Stomach smooth muscle (tissue), 2 donors: ENCODE measurements at regions not wholly inside any gene's neighbourhood (a gene's known extent, or its start where the extent isn't known, plus 50 kb on each side); places are given as distances from the start of the nearest gene placed in this dataset.

Experiments used
- H3K27ac ChIP-seq: one replicate; pipeline ENCODE4 v1.7.0; 2013; ENCODE audit warnings: mild to moderate bottlenecking, low read length, inconsistent platforms
- H3K27me3 ChIP-seq, 2 donors: one replicate each; pipeline ENCODE4 v1.7.0; 2013; ENCODE audit warnings: low read length in 2 of 2; ENCODE audit not compliant: insufficient read depth in 2 of 2, control insufficient read depth in 1 of 2
- H3K36me3 ChIP-seq, 2 donors: one replicate each; pipeline ENCODE4 v1.7.0; 2013; ENCODE audit warnings: low read length in 2 of 2; ENCODE audit not compliant: control insufficient read depth in 2 of 2, insufficient read depth in 2 of 2
- H3K4me1 ChIP-seq: one replicate; pipeline ENCODE4 v1.7.0; 2013; ENCODE audit warnings: low read length; ENCODE audit not compliant: control insufficient read depth, insufficient read depth
- H3K4me3 ChIP-seq, 2 donors: one replicate each; pipeline ENCODE4 v1.7.0; 2013; ENCODE audit warnings: low read length in 2 of 2
- H3K9ac ChIP-seq, 2 donors: one replicate each; pipeline ENCODE4 v1.7.0; 2013; ENCODE audit warnings: low read length in 2 of 2, mild to moderate bottlenecking in 1 of 2
- H3K9me3 ChIP-seq, 2 donors: one replicate each; pipeline ENCODE4 v1.7.0; 2013; ENCODE audit warnings: low read length in 2 of 2; ENCODE audit not compliant: control insufficient read depth in 2 of 2
- donor health status: healthy.
- donor health status: Pancreatic carcinoma.

DNA sequence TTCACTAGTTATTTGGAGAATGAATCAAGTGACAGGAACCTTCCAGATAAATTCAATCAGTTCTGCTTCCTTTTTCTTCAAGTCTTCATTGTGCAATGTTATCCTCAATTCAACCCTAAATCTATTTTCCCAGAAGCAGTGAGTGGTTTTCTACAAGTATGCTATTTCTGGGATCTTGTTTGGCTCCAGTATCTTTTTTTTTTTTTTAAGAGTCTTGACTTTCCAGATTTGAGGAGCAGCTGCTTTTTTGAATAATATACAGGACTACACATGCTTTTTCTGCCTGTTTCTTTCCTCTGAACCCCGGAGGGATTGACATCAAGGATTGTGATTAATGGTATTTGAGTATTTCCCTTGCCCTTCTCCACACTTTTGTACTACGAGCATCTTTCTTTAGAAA, 339.2 kb upstream of the JAG1 start:
- H3K36me3 ChIP-seq = no peaks in the 10 kb centered on the region
- H3K27me3 ChIP-seq = no peaks in the 10 kb centered on the region
- no peak overlapping the region for H3K27ac ChIP-seq
- no peak overlapping the region for H3K9ac ChIP-seq
- no peaks in the 10 kb centered on the region for H3K4me1 ChIP-seq
- H3K4me3 ChIP-seq = no peak overlapping the region
- H3K9me3 ChIP-seq = no peaks in the 10 kb centered on the region

- Histone ChIP-seq H3K9me3 (no peaks in the 10 kb centered on the region), H3K4me1 (no peaks in the 10 kb centered on the region), H3K27ac (no peak overlapping the region), H3K36me3 (no peaks in the 10 kb centered on the region), H3K4me3 (no peak overlapping the region), H3K9ac (no peak overlapping the region), H3K27me3 (no peaks in the 10 kb centered on the region)
Observed at GRCh38 chr20:11013801-11014200, 340.0 kb upstream of the JAG1 start.

GRCh38 chr20:11015440-11015839, 341.6 kb upstream of the JAG1 start:
- no peaks in the 10 kb centered on the region for H3K9me3 ChIP-seq
- no peak overlapping the region for H3K9ac ChIP-seq
- no peaks in the 10 kb centered on the region for H3K36me3 ChIP-seq
- H3K4me3 ChIP-seq = no peak overlapping the region
- no peaks in the 10 kb centered on the region for H3K4me1 ChIP-seq
- H3K27ac ChIP-seq = no peak overlapping the region
- no peaks in the 10 kb centered on the region for H3K27me3 ChIP-seq

DNA sequence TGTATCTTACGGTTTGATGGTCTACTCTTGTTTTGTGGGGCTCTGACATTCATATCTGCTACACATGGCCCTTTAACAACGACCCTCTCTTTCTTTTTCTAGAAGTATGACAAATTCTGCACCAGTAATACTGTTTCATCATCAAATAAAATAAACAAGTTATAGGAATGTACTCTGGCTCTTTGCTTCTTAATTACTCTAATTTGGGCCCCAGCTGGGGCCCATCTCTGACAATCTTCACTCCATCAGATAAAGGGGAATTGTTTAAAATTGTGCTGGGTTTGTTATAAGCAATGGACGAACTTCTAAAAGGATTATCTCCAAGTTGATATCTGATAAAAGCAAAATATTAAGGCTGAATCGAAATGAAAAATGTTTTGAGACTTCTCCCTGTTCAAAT, 343.6 kb upstream of the JAG1 start:
- no peaks in the 10 kb centered on the region for H3K4me1 ChIP-seq
- no peak overlapping the region for H3K27ac ChIP-seq
- no peaks in the 10 kb centered on the region for H3K36me3 ChIP-seq
- no peaks in the 10 kb centered on the region for H3K27me3 ChIP-seq
- no peak overlapping the region for H3K4me3 ChIP-seq
- no peak overlapping the region for H3K9ac ChIP-seq
- no peaks in the 10 kb centered on the region for H3K9me3 ChIP-seq

DNA sequence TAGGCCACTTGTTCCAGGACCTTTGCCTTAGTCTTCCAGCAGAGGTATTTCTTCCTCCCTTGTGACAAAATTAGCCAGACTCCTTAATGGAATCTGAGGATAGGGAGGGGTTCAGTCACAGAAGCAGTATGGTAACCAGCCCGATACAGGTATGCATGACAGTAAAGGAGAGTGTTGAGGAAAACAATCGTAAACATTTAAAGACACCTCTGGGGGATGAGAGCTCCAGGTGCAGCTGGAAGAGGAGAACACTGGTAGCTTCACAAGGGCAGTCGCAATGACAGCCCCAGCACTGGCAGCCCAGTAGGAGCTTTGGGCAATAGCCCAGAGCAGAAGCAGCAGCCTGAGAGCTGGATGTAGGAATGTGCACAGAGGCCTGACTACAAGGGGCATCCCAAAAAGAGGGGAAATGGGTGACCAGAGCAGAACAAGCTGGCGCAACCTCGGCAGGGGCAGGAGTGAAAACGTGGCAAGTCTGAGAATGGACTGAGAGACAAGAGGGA, 344.9 kb upstream of the JAG1 start:
- Histone ChIP-seq H3K36me3 (no peaks in the 10 kb centered on the region), H3K27ac (no peak overlapping the region), H3K4me3 (no peak overlapping the region)

GRCh38 chr20:11020712-11021111, 346.9 kb upstream of the JAG1 start:
- H3K4me3 ChIP-seq = no peak overlapping the region
- H3K9ac ChIP-seq = no peak overlapping the region
- H3K27me3 ChIP-seq = no peaks in the 10 kb centered on the region
- no peaks in the 10 kb centered on the region for H3K36me3 ChIP-seq
- H3K27ac ChIP-seq = no peak overlapping the region
- H3K9me3 ChIP-seq = peaks cover 0 to 5% of the 10 kb centered on the region in 2 donors
- H3K4me1 ChIP-seq = no peaks in the 10 kb centered on the region

More for the DNA sequence above, 344.9 kb upstream of the JAG1 start:
- no peaks in the 10 kb centered on the region for H3K27me3 ChIP-seq
- peaks cover 0 to 2% of the 10 kb centered on the region in 2 donors for H3K9me3 ChIP-seq
- H3K9ac ChIP-seq = no peak overlapping the region
- H3K4me1 ChIP-seq = no peaks in the 10 kb centered on the region

GRCh38 chr20:11027224-11027623, 353.4 kb upstream of the JAG1 start:
- H3K9me3 ChIP-seq = peaks cover 0 to 5% of the 10 kb centered on the region in 2 donors
- H3K27ac ChIP-seq = no peak overlapping the region
- no peaks in the 10 kb centered on the region for H3K36me3 ChIP-seq
- no peak overlapping the region for H3K4me3 ChIP-seq
- no peaks in the 10 kb centered on the region for H3K4me1 ChIP-seq
- H3K9ac ChIP-seq = no peak overlapping the region
- H3K27me3 ChIP-seq = no peaks in the 10 kb centered on the region

DNA sequence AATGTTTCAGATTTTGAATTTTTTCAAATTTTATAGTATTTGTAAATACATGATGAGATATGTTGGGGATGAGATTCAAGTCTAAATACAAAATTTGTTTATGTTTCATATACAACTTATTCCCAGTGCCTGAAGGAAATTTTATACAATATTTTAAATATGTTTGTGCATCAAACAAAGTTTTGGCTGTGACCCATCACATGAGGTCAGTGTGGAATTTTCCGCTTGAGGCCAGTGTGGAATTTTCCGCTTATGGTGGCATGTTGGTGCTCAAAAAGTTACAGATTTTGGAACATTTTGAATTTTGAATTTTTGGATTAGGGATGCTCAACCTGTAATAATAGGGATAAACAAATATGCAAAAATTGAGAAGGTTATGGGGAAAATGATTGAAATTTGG, 356.6 kb upstream of the JAG1 start:
- Histone ChIP-seq H3K36me3 (no peaks in the 10 kb centered on the region), H3K27me3 (no peaks in the 10 kb centered on the region), H3K9me3 (no peaks in the 10 kb centered on the region), H3K9ac (no peak overlapping the region), H3K4me1 (no peaks in the 10 kb centered on the region), H3K27ac (no peak overlapping the region), H3K4me3 (no peak overlapping the region)

DNA sequence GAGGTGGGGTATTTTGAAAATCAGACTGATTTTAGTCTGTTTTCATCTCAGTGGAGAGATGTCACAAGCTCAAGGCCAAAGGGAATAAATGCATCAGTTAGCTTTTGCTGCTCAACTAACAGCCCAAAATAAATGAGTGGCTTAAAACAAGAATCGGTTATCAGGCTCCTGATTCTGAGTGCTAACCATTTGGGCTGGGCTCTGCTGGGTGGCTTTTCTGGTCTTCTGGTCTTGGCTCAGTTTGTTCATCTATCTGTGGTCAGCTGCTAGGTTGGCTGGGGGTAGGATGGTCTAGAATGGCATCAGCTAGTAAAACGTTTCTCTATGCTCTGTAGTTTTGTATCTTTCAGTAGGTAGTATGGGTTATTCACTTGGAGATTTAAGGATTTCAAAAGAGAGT, 357.5 kb upstream of the JAG1 start:
- no peaks in the 10 kb centered on the region for H3K9me3 ChIP-seq
- H3K36me3 ChIP-seq = no peaks in the 10 kb centered on the region
- no peak overlapping the region for H3K9ac ChIP-seq
- H3K4me3 ChIP-seq = no peak overlapping the region
- H3K4me1 ChIP-seq = no peaks in the 10 kb centered on the region
- H3K27ac ChIP-seq = no peak overlapping the region
- H3K27me3 ChIP-seq = no peaks in the 10 kb centered on the region

DNA sequence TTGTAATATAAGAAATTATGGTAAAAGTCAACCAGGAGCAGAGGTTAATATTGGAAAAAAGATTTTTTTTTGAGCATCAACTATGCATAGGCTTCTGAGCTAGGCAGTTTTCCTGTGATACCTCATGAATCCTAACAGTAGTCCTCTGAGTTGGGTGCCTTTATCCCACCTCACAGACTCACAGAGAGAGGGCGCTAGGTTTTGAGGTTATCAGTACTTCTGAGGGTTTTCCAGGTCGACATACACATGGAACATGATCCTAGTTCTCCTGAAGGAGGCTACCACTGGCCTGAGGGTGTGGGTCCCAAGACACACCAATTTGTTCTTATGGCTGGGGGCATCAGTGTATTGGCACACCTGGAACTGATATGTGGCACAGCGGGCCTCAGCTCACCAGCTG, 358.8 kb upstream of the JAG1 start:
- Histone ChIP-seq H3K27ac (no peak overlapping the region), H3K36me3 (no peaks in the 10 kb centered on the region), H3K27me3 (no peaks in the 10 kb centered on the region), H3K4me3 (no peak overlapping the region), H3K4me1 (no peaks in the 10 kb centered on the region), H3K9ac (no peak overlapping the region), H3K9me3 (no peaks in the 10 kb centered on the region)

GRCh38 chr20:11034025-11034424, 360.2 kb upstream of the JAG1 start:
- Histone ChIP-seq H3K4me1 (no peaks in the 10 kb centered on the region), H3K27ac (no peak overlapping the region), H3K27me3 (no peaks in the 10 kb centered on the region), H3K9me3 (no peaks in the 10 kb centered on the region), H3K36me3 (no peaks in the 10 kb centered on the region), H3K4me3 (no peak overlapping the region), H3K9ac (no peak overlapping the region)
